Ectodermal cell (in vitro differentiated cells): ENCODE measurements at regions not wholly inside any gene's neighbourhood (a gene's known extent, or its start where the extent isn't known, plus 50 kb on each side); places are given as distances from the start of the nearest gene placed in this dataset.

Source experiments
- H3K27ac ChIP-seq: 2 replicates; pipeline ENCODE4 v1.7.0; 2013; ENCODE audit warnings: mild to moderate bottlenecking, low read depth, low read length; ENCODE audit not compliant: insufficient read depth, poor library complexity, severe bottlenecking
- H3K27me3 ChIP-seq: 2 replicates; pipeline ENCODE4 v1.7.0; 2013; ENCODE audit warnings: mild to moderate bottlenecking, low read length; ENCODE audit not compliant: insufficient read depth, control insufficient read depth, poor library complexity, severe bottlenecking
- H3K36me3 ChIP-seq: one replicate; pipeline ENCODE4 v1.7.0; 2013; ENCODE audit warnings: low read length; ENCODE audit not compliant: control insufficient read depth, insufficient read depth
- H3K4me1 ChIP-seq: one replicate; pipeline ENCODE4 v1.7.0; 2013; ENCODE audit warnings: low read length; ENCODE audit not compliant: control insufficient read depth, insufficient read depth
- H3K4me3 ChIP-seq: 2 replicates; pipeline ENCODE4 v1.7.0; 2013; ENCODE audit warnings: low read depth, low read length, control low read depth; ENCODE audit not compliant: insufficient read depth
- H3K9me3 ChIP-seq: 2 replicates; pipeline ENCODE4 v1.7.0; 2013; ENCODE audit warnings: mild to moderate bottlenecking, low read length, moderate library complexity; ENCODE audit not compliant: control insufficient read depth
- WGBS, 2 experiments: methylation state at CpG; one replicate each; pipeline ENCODE4 v1.1.7; 2013; ENCODE audit warnings: missing lambda C conversion rate in 2 of 2; 5-methylcytosine and 5-hydroxymethylcytosine counted together

DNA sequence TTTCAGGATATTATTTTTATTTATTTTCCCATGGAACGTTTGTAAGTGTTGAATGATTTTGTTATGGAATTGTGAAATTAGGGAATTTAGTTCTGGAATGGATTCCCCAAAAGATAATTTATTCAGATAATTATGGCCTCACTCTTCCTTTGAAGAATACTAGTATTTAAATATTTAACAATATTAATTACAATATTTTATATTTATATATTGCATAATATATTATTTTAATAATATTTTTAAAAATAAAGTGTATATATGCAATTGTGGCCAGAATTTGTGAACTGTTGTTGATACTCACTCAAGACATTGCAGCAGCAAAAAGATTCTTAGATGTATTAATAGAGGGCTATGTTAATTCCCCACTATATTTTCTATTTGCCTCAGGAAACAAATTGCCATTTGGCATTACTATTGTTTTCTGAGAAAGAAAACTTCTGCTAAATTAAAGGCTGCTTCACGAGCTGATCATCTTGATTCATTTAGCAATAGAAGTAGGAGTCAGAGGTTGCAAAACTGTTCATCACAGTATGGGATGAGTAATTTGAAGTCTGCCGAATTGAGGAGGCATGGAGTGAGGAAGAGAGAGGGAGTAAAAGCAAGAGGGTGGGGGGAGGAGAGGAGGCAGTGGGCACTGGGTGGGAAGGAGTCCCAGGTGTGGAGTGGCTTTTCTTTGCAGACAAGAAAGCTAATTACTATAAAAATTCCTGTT, 729.2 kb downstream of the DHX35 start:
- Histone ChIP-seq H3K27me3 (no peaks in the 10 kb centered on the region), H3K4me1 (no peaks in the 10 kb centered on the region), H3K27ac (no peak overlapping the region), H3K36me3 (no peaks in the 10 kb centered on the region), H3K4me3 (no peak overlapping the region), H3K9me3 (no peaks in the 10 kb centered on the region)
- 77 to 91% methylated on average over 2 of the region's 3 CpGs for WGBS, 2 experiments

DNA sequence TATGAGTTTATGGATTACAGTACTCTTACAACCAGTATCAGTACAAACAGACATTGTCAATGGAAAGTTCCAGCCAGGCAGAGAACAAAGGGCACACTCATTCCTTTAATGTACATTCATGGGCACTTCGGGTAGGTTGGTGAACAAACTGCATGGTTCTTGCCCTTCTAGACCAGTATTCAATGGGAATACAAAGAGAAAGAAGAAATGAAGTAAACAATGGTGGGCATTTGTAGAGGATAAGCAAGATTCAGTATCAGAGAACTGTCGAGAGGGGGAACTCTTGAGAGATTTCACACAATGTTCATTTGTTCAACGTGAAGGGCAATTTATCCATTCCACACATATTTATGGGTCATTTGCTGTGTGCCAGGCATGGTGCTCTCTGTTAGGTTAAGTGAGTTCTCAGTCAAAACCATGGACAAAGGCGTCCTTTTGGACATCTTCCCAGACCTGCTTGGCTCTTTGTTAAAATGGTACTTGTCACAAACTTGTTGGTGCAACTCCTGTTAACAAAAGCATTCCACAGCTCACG, 714.8 kb downstream of the DHX35 start:
- Histone ChIP-seq H3K36me3 (no peaks in the 10 kb centered on the region), H3K9me3 (no peaks in the 10 kb centered on the region), H3K27me3 (no peaks in the 10 kb centered on the region), H3K27ac (no peak overlapping the region), H3K4me3 (no peak overlapping the region), H3K4me1 (peaks cover 5% of the 10 kb centered on the region)
- WGBS, 2 experiments, result 64 to 69% methylated on average over 5 of the region's 5 CpGs

GRCh38 chr20:39676241-39676640, 714.1 kb downstream of the DHX35 start:
- 96 to 97% methylated on average over 6 of the region's 6 CpGs for WGBS, 2 experiments
- Histone ChIP-seq H3K36me3 (no peaks in the 10 kb centered on the region), H3K27ac (no peak overlapping the region), H3K27me3 (no peaks in the 10 kb centered on the region), H3K9me3 (no peaks in the 10 kb centered on the region), H3K4me1 (peaks cover 5% of the 10 kb centered on the region), H3K4me3 (no peak overlapping the region)

DNA sequence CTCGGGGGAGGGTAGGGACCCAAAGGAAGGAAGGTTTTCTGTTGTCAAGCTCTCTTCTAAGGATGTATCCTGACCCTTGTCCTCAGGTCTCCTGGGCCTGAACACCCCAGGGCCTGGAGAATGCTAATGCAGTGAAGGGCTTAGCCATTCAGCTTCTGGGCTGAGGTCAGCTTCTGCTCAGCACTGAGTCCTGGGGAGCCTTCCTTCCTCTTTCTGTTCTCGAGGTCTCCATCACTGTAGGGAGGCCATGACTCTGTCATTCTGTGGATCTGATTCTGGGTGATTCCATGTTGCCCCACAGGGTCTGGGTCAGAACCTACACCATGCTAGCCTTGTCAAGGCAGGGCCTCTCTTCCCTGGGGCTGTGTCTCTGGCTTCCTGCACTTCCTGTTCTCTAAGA, 712.7 kb downstream of the DHX35 start:
- Histone ChIP-seq H3K27me3 (no peaks in the 10 kb centered on the region), H3K36me3 (no peaks in the 10 kb centered on the region), H3K4me1 (peaks cover 5% of the 10 kb centered on the region), H3K27ac (no peak overlapping the region), H3K9me3 (no peaks in the 10 kb centered on the region), H3K4me3 (no peak overlapping the region)
- WGBS, 2 experiments, result 82 to 88% methylated on average over 2 of the region's 2 CpGs

DNA sequence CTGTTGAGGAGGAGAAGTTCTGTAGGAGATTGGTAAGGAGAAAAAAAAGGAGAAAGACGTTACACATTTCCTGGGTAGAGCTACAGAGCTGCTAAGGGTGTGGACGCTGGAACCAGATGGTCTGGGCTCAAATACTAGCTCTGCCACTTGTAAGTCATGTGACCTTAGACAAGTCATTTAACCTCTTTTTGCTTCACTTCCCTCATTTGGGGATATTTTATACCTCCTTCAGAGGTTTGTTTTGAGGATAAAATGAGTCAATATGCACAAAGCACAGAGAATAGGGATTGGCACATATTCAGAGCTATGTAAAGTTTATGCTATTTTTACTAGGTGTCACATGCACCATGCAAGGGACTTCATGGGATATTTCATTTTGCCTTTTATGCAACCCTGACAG, 708.8 kb downstream of the DHX35 start:
- H3K36me3 ChIP-seq, result no peaks in the 10 kb centered on the region
- no peak overlapping the region for H3K4me3 ChIP-seq
- H3K4me1 ChIP-seq, result peaks cover 5% of the 10 kb centered on the region
- H3K9me3 ChIP-seq, result no peaks in the 10 kb centered on the region
- WGBS, 2 experiments, result 89 to 90% methylated on average over 2 of the region's 2 CpGs
- no peak overlapping the region for H3K27ac ChIP-seq
- H3K27me3 ChIP-seq, result no peaks in the 10 kb centered on the region

GRCh38 chr20:39669659-39670058, 707.5 kb downstream of the DHX35 start:
- 97 to 100% methylated on average over 2 of the region's 2 CpGs for WGBS, 2 experiments
- H3K27me3 ChIP-seq, result no peaks in the 10 kb centered on the region
- H3K36me3 ChIP-seq, result no peaks in the 10 kb centered on the region
- peaks cover under 1% of the 10 kb centered on the region for H3K4me1 ChIP-seq
- H3K4me3 ChIP-seq, result no peak overlapping the region
- no peak overlapping the region for H3K27ac ChIP-seq
- H3K9me3 ChIP-seq, result no peaks in the 10 kb centered on the region

- H3K9me3 ChIP-seq, result no peaks in the 10 kb centered on the region
- no peaks in the 10 kb centered on the region for H3K27me3 ChIP-seq
- H3K27ac ChIP-seq, result no peak overlapping the region
- H3K4me3 ChIP-seq, result no peak overlapping the region
- H3K4me1 ChIP-seq, result no peaks in the 10 kb centered on the region
- 88 to 93% methylated on average over 3 of the region's 3 CpGs for WGBS, 2 experiments
- no peaks in the 10 kb centered on the region for H3K36me3 ChIP-seq
Observed at GRCh38 chr20:39668038-39668437, 705.9 kb downstream of the DHX35 start.

- WGBS, 2 experiments, result 0% methylated on average over 1 of the region's 1 CpG
- Histone ChIP-seq H3K36me3 (no peaks in the 10 kb centered on the region), H3K9me3 (no peaks in the 10 kb centered on the region), H3K4me3 (no peak overlapping the region), H3K27ac (no peak overlapping the region), H3K4me1 (no peaks in the 10 kb centered on the region), H3K27me3 (no peaks in the 10 kb centered on the region)
Observed at GRCh38 chr20:39661833-39662232, 699.7 kb downstream of the DHX35 start.

- whole genome bisulfite sequencing, 2 experiments, result 89 to 91% methylated on average over 2 of the region's 2 CpGs
- no peak overlapping the region for H3K4me3 ChIP-seq
- no peaks in the 10 kb centered on the region for H3K27me3 ChIP-seq
- H3K9me3 ChIP-seq, result no peaks in the 10 kb centered on the region
- no peaks in the 10 kb centered on the region for H3K4me1 ChIP-seq
- no peaks in the 10 kb centered on the region for H3K36me3 ChIP-seq
- H3K27ac ChIP-seq, result no peak overlapping the region
Observed at GRCh38 chr20:39660965-39661364, 698.8 kb downstream of the DHX35 start.

- Histone ChIP-seq H3K4me3 (no peak overlapping the region), H3K9me3 (no peaks in the 10 kb centered on the region), H3K27me3 (no peaks in the 10 kb centered on the region), H3K36me3 (no peaks in the 10 kb centered on the region), H3K4me1 (no peaks in the 10 kb centered on the region), H3K27ac (no peak overlapping the region)
- WGBS, 2 experiments, result 90% methylated on average over 1 of the region's 1 CpG
Observed at GRCh38 chr20:39660226-39660625, 698.1 kb downstream of the DHX35 start.
